ENCODE measurements at regions not wholly inside any gene's neighbourhood (a gene's known extent, or its start where the extent isn't known, plus 50 kb on each side); places are given as distances from the start of the nearest gene placed in this dataset.
"Not testable (repeated sequence)": the region's sequence is repeated elsewhere in the genome, so short reads cannot be mapped to it uniquely, and the experiment has no call there.

DNA sequence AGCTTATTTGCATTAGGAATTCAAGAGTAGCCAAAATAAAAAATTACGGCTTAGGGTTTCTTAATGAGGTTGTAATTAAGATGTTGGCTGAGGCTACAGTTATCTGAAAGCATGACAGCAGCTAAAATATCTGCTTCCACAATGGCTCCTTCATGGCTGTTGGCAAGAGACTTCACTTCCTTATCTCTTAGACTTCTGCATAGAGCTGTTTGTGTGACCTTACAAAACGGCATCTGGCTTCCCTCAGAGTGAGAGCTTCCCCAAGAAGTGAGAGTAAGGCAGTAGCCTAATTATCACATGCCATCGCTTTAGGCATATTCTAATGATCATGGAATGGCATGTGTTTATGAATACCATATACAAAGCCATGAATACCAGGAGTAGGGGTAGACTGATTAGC, 57.6 kb downstream of the CCDC59 start:
- DNase-seq = no peak

DNA sequence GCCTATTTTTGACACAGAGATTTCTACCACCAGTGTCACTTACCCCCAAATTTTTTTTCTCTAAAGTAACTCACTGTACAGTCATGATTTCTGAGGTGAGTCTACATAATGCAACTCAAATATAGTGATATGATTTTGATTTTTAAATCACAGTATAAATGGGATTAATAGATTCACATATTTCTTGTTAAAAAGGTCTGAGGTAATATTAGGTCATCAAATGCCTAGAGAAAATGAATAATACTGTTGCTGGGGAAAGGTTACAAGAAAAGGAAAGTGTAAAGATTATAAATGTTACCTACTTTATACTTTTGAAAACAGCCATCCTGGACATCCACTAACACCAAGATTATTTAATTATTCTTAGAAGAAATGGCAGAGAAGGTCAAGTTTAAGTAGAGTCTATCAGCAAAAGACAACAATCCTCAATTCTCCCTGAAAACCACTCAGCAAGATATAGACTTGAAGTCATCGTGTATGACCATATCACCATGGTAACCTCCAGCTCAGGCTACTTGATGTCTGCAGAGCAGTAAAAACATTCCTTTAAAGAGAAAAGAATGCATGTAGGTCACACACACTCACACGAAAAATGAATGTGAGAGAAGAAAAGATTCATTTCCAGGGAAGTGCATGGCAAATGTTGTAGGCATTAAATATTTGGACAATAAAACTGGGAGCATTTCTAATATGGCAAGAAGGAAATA, 58.7 kb downstream of the CCDC59 start:
- DNase-seq = no peak

DNA sequence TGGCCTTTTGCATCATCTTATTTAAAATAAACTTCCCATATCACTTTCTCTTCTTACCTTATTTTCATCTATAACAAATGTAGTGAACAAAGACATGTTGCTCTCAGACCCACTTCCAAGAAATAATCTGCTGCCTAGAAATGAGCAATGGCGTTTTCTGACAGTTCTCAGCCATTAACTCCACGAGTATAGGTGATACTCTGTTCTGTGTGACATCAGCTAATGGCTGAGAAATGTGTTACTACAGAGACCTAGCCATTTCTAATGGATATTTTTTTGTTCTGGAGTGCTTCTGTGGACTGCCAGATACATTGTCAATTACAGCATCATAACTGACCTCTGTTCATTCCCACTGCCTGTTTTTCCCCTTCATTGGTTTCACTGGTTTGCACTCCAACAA, 67.8 kb downstream of the CCDC59 start:
- no peak for DNase-seq

DNA sequence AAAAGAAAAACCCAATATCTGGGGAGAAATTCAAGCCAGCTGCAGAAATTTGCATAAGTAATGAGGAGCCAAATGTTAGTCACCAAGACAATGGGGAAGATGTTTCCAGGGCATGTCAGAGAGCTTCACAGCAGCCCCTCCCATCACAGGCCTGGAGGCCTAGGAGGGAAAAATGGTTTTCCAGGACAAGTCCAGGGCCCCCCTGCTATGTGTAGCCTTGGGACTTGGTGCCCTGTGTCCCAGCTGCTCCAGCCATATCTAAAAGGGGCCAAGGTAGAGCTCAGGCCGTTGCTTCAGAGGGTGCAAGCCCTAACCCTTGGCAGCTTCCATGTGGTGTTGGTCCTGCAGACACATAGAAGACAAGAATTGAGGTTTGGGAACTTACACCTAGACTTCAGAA, 76.9 kb downstream of the CCDC59 start:
- DNase-seq = not testable (repeated sequence)

DNA sequence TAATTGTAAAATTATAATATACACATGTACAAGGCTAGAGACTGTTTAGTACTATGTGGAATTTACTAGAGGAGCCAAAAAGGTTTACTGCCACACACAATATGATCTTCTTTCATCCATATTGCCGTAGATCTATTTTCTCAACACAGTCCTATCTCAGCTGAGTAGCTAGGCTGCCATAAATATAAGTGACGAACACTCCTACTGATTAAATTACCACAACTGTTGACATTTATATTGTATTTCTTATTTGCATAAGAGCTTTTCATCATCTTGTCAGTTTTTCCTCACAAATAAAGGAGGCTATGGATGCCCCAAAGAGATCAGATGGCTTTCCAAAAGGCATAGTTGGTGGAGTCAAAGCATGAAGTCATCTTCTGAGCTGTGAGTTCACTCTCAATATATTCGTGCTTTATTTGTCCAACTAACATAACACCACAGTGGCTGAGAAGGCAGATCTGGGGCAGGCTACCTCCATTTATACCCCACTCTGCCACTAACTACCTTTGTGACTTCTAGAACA, 78.6 kb downstream of the CCDC59 start:
- no peak for DNase-seq

DNA sequence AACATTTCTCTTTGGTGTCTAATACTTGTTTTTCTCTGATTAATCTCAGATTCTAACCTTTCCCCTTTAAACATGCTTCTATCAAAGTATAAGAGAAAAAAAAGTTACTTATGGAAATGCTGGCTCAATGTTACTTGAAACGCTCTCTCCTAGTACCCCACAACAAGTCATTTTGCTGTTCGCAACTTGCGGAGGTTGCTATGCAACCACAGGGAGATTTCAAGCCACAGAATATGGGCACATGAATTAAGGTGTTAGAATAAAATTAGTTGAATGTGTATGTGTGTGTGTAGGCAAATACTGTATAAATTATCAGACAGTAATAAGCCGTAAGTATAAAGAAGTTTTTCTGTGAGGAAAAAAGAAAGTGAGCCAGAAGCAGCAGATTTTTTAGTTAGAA, 80.6 kb downstream of the CCDC59 start:
- no peak for DNase-seq

DNA sequence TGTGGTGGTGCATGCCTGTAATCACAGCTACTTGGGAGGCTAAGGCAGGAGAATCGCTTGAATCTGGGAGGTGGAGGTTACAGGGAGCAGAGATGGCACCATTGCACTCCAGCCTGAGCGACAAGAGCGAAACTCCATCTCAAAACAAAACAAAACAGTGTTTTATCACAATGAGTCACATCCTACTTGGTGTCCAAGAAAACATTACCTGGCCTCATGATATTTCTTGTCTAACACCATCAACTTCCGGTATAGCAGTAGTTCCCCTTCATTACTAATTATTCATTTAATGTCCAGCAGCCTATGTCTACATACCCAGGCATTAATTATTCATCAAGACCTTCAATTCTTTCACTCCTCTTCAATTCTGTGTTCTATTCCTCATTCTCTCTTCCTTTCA, 115.5 kb downstream of the CCDC59 start:
- no peak for DNase-seq

DNA sequence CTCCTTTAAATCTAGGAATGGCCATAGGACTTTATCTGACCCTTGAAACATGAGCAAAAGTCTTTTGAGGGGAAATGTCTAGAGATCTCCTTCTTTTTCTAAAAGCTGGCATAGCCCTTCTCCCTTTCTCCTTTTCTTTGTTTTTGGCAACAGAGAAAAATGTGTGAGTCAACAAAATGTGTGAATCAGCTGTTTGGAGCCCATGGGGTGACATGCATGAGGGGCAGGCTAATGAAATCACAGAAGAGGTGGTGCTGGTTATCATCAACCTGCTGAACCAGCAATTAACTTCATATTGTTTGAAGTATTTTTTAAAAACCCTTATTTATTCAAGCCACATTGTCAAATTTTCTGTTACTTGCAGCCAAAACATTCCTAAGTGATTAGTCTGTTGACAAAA, 132.3 kb downstream of the CCDC59 start:
- DNase-seq = no peak

DNA sequence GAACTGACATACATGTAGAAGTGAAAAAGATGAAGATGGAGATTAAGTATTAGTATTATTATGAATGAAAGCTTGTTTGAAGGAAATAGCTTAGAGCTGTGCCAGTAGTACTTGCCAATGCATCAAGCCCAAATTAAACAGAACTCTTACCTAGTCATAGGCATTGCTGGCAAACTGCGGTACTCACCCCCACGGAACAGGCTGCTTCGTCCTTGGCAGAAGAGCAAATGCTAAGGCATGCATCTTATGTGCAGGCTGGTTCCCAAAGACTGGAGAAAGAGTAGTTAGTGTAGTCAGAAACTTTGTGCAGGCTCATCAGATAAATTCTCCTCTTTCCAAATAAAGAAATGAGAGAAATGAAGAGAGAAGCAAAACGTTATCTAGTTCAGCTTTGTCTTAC, 134.8 kb downstream of the CCDC59 start:
- DNase-seq = no peak

DNA sequence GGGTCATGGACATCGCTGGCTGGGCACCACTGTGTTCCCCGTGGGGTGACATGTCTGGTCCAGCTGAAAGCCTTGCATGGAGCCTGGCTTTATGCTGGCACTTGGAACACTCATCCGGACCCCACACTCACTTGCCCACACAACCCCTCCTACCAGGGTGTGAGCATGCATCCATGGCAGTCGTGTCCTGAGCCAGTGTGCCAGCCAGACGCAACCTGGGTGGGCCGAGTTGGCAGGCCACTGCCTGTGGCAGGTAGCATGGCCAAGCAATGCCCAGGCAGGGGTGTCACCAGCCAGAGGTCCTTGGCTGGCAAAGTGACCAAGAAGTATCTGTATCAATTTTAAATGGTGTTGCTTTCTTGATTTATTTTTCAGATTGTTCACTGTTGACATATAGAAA, 141.7 kb downstream of the CCDC59 start:
- DNase-seq = no peak

DNA sequence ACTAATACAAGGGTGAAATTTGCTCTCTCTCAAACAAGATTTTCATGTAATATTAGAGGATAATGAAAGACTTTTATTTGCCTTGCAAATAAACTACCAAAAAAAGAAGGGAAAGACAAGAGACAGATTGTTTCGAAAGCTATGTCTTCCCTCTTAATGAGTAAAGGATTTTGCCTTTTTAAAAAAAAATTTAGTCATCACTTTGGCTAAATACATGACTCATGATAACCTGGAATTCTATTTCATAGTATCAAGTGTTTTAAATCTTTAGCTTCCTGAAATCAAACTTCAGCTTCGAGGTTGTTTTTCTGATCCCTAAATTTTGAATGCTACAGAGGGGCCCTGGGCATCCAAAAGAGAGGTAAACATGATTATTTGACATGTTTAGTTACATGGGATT, 144.4 kb downstream of the CCDC59 start:
- DNase-seq = no peak

DNA sequence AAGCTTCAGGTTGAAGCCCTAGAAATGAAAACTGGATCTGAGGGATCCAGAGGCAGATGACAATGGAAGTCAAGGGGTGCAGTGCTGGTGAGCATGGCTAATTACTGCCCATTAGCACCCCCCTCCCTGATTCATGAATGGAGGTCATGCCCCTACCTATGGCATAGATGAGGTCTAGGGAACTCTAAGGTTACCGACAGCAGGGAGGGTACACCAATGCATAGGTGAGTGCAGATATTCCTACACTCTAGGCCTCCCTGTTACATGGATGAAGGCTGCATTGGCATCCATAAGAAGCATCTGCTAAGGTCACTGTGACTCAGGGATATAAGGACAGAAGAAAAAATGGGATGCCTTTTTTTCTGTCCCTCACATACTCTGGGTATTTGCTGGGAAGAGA, 147.3 kb downstream of the CCDC59 start:
- no peak for DNase-seq

DNA sequence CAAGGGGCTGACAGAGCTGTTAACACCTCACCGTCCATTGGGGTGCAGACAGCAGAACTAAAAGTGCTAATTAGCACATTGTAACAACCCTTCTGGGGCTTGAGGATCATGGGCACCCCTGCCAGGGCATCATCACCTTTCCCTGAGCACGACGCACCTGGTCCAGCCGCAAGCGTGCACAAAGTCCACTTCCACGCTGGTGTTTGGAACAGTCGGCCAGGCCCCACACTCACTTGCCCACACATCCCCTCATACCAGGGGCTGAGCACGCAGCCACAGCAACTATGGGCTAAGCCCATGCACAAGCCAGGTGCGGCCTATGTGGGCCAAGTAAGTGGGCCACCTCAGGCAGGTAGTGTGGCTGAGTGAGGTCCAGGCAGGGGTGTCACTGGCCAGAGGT, 148.7 kb downstream of the CCDC59 start:
- DNase-seq = no peak

DNA sequence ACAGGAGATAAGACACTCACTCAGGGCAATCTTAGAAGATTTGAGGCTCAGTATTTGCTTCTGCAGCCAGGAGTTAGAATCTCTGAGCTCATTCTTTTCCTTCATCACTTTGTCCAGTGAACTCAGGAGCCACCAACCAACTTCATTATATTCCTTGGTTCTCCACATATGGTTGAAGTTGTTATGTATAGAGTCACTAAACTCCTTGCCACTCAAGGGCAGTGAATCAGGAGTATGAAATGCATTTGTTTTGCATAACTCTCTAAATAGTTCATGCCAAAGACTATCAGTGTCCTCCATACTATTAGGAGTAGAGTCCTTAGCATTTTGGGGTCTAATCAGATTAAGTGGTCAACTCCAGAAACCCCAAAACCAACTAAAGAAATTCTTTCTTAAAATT, 150.6 kb downstream of the CCDC59 start:
- no peak for DNase-seq

DNA sequence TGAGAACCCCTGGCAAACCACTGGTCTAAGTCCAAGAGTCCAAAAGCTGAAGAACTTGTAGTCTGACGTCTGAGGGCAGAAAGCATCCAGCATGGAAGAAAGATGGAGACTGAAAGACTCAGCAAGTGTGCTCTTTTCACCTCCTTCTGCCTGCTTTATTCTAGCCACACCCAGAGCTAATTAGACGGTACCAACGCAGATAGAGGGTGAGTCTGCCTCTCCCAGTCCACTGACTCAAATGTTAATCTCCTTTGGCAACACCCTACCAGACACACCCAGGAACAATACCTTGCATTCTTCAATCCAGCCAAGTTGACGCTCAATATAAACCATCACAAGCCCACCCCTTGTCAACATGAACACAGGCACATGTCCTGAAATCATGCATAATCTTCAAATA, 155.1 kb downstream of the CCDC59 start:
- no peak for DNase-seq

DNA sequence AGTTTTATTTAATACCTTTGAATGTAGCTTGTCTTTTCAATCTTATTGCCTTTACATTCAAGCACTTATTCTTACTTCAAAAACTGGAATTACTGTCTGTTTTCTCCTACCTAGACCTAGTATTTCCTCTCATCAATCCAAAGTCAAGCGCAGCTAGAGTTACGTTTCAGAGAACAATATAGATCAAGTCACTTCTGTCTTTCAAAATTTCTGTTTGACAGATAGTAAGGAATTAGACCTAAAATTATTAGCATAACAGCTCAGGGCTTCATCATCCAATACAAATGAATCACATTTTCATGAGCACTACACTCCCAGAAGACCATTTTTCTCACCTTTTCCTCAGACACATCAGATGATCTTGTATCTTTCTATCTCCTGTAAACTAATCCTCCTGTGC, 170.6 kb downstream of the CCDC59 start:
- no peak for DNase-seq

DNA sequence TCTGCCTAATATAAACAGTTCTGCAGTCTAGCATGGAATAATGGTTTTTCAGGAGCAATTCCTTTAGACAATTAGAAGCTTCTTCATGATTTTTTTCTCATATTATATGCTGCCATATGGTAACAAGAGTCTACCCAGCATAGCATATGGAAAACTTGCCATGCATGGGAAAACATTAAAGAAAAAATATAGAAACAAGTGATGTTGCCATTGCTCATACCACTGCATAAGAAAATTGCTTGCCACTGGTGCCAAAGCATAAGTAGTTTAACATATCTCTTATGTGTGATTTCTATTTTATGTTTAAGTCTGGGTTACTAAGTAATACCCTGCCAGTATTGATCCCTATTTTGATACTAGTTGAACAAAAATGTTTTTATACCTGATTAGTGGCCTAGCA, 171.2 kb downstream of the CCDC59 start:
- DNase-seq = no peak

DNA sequence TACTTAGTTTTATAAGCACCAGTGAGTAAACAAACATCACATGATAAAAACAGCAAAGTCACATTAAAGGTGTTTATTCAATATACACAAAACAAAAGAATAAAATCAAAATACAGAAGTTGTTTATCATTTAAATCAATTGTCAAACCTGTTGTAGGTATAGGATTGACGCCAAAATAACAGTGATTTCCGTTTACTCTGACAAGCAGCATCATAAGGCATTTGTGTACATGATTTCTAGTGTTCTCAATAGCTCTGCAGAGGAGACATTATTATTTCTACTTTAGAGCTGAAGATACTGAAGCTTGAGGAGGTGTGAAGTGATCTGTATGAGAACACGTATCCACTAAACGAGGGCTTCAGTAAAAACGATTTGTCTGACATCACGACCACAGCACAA, 171.9 kb downstream of the CCDC59 start:
- no peak for DNase-seq

DNA sequence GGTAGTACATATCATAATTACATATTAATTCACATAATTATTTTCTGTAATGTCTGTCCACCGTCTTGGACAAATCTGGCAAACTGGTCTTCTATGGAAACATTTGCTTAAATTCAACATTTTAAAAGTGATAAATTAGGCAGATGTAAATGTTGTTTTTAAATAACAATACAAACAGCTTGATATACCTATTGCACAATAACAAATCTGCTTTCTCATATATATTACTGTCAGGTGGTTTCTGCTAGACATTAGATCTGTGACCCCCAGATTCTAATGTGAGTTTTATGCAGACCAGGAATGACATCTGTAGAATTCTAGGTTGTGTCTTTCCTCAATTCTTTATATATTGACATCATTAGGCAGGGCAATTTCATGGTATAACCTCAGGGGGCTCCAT, 173.3 kb downstream of the CCDC59 start:
- DNase-seq = no peak

DNA sequence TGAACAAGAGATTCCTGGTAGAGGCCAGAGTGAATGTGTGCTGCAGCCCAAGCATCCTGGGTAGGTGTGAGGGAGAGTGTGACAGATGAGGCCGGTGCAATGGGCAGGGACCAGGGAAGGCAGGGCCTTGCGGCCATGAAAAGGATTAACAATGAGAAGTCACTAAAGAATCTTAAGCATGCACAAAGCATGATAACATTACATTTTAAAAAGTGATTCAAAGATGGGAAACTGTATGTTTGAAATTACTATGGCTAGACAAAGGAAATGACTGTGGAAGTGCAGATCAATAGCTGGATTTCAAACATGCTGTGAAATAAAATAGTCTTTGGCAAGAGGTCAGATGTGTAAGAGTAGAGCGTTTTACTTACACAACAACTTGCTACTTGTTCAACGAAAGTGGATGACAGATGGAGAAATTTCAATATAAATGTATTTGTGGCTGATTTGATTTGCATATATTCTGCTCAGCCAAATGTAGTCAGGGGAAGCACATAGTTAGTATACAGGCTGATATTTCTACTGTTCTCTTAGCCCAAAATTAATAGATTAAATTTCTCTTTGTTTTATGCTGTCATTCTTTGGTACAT, 175.5 kb downstream of the CCDC59 start:
- no peak for DNase-seq

DNA sequence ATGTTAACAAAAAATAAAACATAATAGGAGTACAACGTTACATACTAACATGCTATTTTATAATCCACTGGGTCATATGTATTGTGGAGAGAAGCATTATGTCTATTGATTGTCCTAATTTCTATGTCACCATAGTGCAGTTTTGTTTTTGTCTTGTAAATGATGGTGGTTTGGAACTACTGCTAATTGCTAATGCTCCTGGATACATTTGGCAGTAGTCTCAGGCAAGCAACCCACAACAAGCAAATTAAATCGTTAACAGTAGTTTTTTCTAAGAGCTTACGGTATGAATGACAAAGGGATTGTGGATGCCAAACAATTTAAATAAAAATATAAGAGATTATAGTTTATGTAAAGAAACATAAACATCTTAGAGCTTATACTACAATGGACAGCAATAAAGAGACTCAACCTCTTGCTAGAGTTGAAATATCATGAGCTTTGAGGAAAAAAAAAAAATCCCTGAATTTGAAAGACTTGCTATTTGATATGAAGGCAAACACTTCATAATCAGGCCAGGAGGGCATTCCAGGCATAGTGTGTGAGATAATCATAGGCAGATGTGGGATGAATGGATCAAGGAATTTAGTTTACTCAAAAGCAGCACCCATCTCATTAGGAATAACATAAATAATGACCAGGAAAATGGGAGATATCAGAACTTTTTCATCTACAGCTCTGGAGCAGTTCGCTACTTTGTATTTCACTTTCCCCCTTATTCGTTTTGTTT, 181.3 kb downstream of the CCDC59 start:
- DNase-seq = no peak

DNA sequence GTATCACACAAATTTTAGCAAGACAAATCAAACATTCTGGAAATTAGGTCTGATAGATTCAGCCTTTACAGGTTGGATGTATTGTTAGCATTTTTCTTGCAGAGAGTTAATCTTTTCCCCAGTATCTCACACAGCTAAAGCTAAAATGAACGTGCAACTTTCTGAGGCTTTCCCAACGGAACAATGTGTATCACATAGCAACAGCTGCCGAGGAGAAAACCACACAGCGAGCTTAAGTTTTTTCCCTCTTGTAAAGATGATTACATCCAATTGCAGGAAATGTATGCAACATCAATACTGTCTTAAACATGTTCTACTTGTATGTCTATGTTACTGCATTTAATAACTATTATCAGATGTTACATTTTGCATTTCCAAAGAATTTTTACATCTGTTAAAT, 182.2 kb downstream of the CCDC59 start:
- no peak for DNase-seq

DNA sequence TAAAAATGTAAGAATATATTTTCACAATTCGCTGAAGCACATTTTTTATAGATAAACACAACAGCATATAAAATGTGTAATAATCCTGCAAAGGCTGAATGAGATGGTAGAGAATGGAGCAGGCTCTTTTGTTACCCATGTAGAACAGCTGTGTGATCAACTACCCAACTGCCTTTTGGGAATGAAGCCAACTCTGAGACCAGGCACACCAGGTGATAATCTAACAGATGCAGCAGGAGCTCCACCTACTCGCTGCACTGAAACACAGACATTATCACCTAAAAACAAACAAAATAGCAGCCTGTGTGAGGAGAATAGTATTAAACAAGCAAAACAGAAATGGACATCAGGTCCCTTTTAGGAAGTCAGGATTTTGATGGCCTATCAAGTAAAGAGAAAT, 183.3 kb downstream of the CCDC59 start:
- DNase-seq = no peak

DNA sequence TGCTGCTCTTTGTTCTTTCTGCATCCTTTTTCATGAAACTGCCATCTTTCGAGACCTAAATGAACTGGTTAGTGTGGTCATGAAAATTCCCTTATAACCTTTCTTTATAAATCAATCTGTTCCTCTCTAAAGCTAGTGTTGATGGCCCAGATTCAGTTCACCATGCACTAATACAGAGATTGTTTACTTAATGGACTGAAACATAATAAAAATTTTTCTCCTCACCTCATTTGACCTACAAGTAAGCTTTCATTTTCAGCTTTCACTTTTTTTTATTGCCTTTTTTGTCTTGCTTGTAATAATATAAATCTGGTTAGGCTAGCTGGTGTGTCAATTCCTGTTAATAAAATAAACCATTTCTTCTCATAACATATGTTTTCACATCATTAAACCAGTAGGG, 183.8 kb downstream of the CCDC59 start:
- no peak for DNase-seq
